A673 (cell line): ENCODE measurements at regions not wholly inside any gene's neighbourhood (a gene's known extent, or its start where the extent isn't known, plus 50 kb on each side); places are given as distances from the start of the nearest gene placed in this dataset.

ENCODE experiments used
- BruUV-seq: library from RNA; stranded (reverse); fragments of 400-500 nt; replicated peaks from 2 replicates; lab custom pipeline; 2021; lab: Mats Ljungman, UMichigan
- CTCF ChIA-PET: fragments of 300-600 bp; sonication (Branson Sonifier 250); formaldehyde crosslinking; loops from one replicate; lab custom pipeline; 2022; ENCODE audit warnings: antibody characterized with exemption; lab: Charles Lee
- POLR2A ChIA-PET: fragments of 300-600 bp; sonication (Branson Sonifier 250); formaldehyde crosslinking; loops from one replicate; lab custom pipeline; 2022; ENCODE audit warnings: antibody characterized with exemption; ENCODE audit not compliant: low non-redundant PET; lab: Charles Lee
- DNase-seq: peaks from one replicate; pipeline ENCODE4 v3.0.0-alpha.2; 2015; ENCODE audit warnings: low spot score
- H3K27ac ChIP-seq: fragments of 200-600 bp; sonication (generic); 2 replicates; pipeline ENCODE4 v1.5.1; 2016; ENCODE audit warnings: mixed run types, low read depth, mild to moderate bottlenecking, mixed read lengths, antibody characterized with exemption, low read length; ENCODE audit not compliant: poor library complexity, severe bottlenecking
- H3K27me3 ChIP-seq: fragments of 200-600 bp; sonication (generic); replicated peaks from 2 replicates; pipeline ENCODE4 v1.6.1; 2017; ENCODE audit warnings: mixed run types, low read depth, mild to moderate bottlenecking, mixed read lengths, antibody characterized with exemption, low read length; ENCODE audit not compliant: insufficient read depth, poor library complexity
- H3K36me3 ChIP-seq: fragments of 200-600 bp; sonication (generic); 2 replicates; pipeline ENCODE4 v1.6.1; 2016; ENCODE audit warnings: mixed run types, mild to moderate bottlenecking, mixed read lengths, antibody characterized with exemption, low read length; ENCODE audit not compliant: insufficient read depth, poor library complexity, severe bottlenecking
- H3K4me1 ChIP-seq: fragments of 200-600 bp; sonication (generic); 2 replicates; pipeline ENCODE4 v1.6.1; 2017; ENCODE audit warnings: mixed run types, mild to moderate bottlenecking, mixed read lengths, antibody characterized with exemption, low read length; ENCODE audit not compliant: insufficient read depth, poor library complexity, severe bottlenecking
- H3K4me3 ChIP-seq: fragments of 200-600 bp; sonication (generic); 2 replicates; pipeline ENCODE4 v1.5.1; 2016; ENCODE audit warnings: low read depth, mixed run types, mild to moderate bottlenecking, mixed read lengths, low read length; ENCODE audit not compliant: poor library complexity, severe bottlenecking
- H3K9me3 ChIP-seq: fragments of 200-600 bp; sonication (generic); 2 replicates; pipeline ENCODE4 v1.6.1; 2016; ENCODE audit warnings: mixed run types, low read depth, mild to moderate bottlenecking, mixed read lengths, antibody characterized with exemption, low read length; ENCODE audit not compliant: poor library complexity, severe bottlenecking
- CTCF ChIP-seq: fragments of 300-800, 200-600 bp; sonication (generic); conservative IDR thresholded peaks from 2 replicates; pipeline ENCODE4 v1.5.1; 2017; ENCODE audit warnings: low read depth, mild to moderate bottlenecking, antibody characterized with exemption, low read length, moderate library complexity, mixed read lengths
- EZH2 ChIP-seq: fragments of 200-600 bp; sonication (generic); IDR thresholded peaks from 2 replicates; pipeline ENCODE4 v1.6.1; 2017; ENCODE audit warnings: borderline replicate concordance, low read depth, mild to moderate bottlenecking, mixed read lengths, antibody characterized with exemption, low read length; ENCODE audit not compliant: poor library complexity, severe bottlenecking
- intact Hi-C: fragments of 100-400 bp; cut with micrococcal nuclease; formaldehyde crosslinking; loops from one replicate; pipeline ENCODE4 v1.10.0; 2022; ENCODE audit not compliant: unreplicated experiment

- Histone ChIP-seq H3K4me1 (no peaks in the 10 kb centered on the region), H3K27ac (no peak overlapping the region), H3K4me3 (no peak overlapping the region), H3K27me3 (no peaks in the 10 kb centered on the region), H3K36me3 (no peaks in the 10 kb centered on the region), H3K9me3 (no peaks in the 10 kb centered on the region)
- intact Hi-C loops = no loop called here
- POLR2A ChIA-PET = no interaction called here
- no TSS peak for BruUV-seq
- TF ChIP-seq CTCF = no peak
- TF ChIP-seq EZH2 = no peak
- no peak for DNase-seq
- CTCF ChIA-PET = interaction anchor here (1.3 kb wide), 1 partner anchor 162 kb away, joined by 3 read pairs; no protein-coding TSS in a partner anchor
These were observed 92.4 kb upstream of the ANKRD34C start for GRCh38 chr15:79190093-79190492.

DNA sequence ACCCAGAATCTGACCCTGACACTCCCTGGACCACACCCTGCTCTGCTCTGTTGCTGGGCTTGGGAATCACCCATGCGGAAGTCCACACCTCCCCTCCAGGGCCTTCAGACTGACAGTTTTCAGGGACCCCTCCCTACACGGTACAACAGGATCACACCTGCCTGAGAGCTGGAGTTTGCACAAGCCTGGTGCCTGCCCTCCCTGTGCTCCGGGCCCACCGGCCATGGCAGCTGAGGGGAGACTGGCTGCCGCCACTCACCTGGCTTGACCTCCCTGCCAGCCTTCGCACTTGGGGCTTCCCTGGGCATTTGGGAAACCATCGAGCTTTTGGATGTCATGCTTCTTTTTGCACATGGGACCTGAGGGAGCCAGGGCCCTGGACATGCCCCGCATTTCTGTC lies 95.9 kb upstream of the ANKRD34C start:
- Histone ChIP-seq H3K4me3 (no peak overlapping the region), H3K36me3 (no peaks in the 10 kb centered on the region), H3K27me3 (no peaks in the 10 kb centered on the region), H3K4me1 (no peaks in the 10 kb centered on the region), H3K9me3 (no peaks in the 10 kb centered on the region), H3K27ac (no peak overlapping the region)
- TF ChIP-seq EZH2 (no peak), CTCF (no peak)
- no TSS peak for BruUV-seq
- DNase-seq = no peak
- CTCF ChIA-PET = no interaction called here
- intact Hi-C loops = no loop called here
- POLR2A ChIA-PET = no interaction called here

DNA sequence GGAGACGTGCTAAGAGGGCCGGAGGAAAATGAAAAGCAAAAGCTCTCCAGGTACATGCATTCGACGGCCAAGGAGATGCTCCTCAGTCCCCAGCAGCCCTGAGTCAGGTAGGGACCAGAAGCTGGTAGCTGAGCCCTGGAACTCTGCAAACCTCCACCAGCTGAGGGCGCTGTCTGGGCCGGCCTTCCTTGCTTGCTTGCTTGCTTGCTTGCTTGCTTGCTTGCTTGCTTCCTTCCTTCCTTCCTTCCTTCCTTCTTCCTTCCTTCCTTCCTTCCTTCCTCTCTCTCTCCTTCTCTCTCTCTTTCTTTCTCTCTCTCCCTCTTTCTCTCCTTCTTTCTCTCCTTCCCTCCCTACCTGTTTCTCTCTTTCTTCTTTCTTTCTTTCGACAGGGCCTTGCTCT lies 94.6 kb upstream of the RASGRF1 start:
- intact Hi-C loops = loop anchor here (2.0 kb wide), 1 partner anchor 270 kb away; no protein-coding TSS in a partner anchor
- H3K27me3 ChIP-seq = no peaks in the 10 kb centered on the region
- POLR2A ChIA-PET = no interaction called here
- H3K4me3 ChIP-seq = no peak overlapping the region
- no peaks in the 10 kb centered on the region for H3K9me3 ChIP-seq
- H3K4me1 ChIP-seq = no peaks in the 10 kb centered on the region
- H3K36me3 ChIP-seq = no peaks in the 10 kb centered on the region
- CTCF ChIA-PET = interaction anchor here (0.7 to 2.7 kb wide), 4 partner anchors 9 to 159 kb away, joined by 4 to 50 read pairs (median 6); no protein-coding TSS in a partner anchor
- H3K27ac ChIP-seq = no peak overlapping the region
- BruUV-seq = no TSS peak
- peak; percentile 39 for DNase-seq
- TF ChIP-seq EZH2 (no peak), CTCF (peak; percentile 49)
